DND-41 (cell line): ENCODE measurements at regions not wholly inside any gene's neighbourhood (a gene's known extent, or its start where the extent isn't known, plus 50 kb on each side); places are given as distances from the start of the nearest gene placed in this dataset.

Experiments
- ATAC-seq: fragments of 200-7000 bp; cut with Tn5 transposase; 3 replicates; pipeline ENCODE4 v1.9.1; 2021; ENCODE audit warnings: low read depth; ENCODE audit not compliant: insufficient read depth
- DNase-seq: peaks from one replicate; pipeline ENCODE4 v3.0.0-alpha.2; 2020
- H2AFZ ChIP-seq: 2 replicates; pipeline ENCODE4 v1.6.0; 2012; ENCODE audit warnings: low read depth, low read length
- H3K27ac ChIP-seq: 2 replicates; pipeline ENCODE4 v1.5.1; 2012; ENCODE audit warnings: low read length, inconsistent platforms
- H3K27me3 ChIP-seq: fragments of 200-600 bp; sonication (generic); 2 replicates; pipeline ENCODE4 v1.6.0; 2012; ENCODE audit warnings: low read length, mild to moderate bottlenecking, inconsistent platforms; ENCODE audit not compliant: insufficient read depth, poor library complexity
- H3K36me3 ChIP-seq: 2 replicates; pipeline ENCODE4 v1.5.1; 2012; ENCODE audit warnings: low read length, inconsistent platforms; ENCODE audit not compliant: insufficient read depth
- H3K4me1 ChIP-seq: 2 replicates; pipeline ENCODE4 v1.5.1; 2012; ENCODE audit warnings: mild to moderate bottlenecking, low read length; ENCODE audit not compliant: insufficient read depth
- H3K4me2 ChIP-seq: 2 replicates; pipeline ENCODE4 v1.6.0; 2012; ENCODE audit warnings: mild to moderate bottlenecking, moderate library complexity, low read length, inconsistent platforms; ENCODE audit not compliant: insufficient read depth
- H3K4me3 ChIP-seq, 2 experiments: fragments of 200-600 bp in 1 of 2; shearing (Covaris generic) in 1 of 2; 2 replicates each; pipeline ENCODE4 v1.5.1; 2012 to 2016; ENCODE audit warnings: inconsistent platforms in 2 of 2, low read length in 2 of 2, mild to moderate bottlenecking in 2 of 2, low read depth in 1 of 2, moderate library complexity in 1 of 2
- H3K79me2 ChIP-seq: 2 replicates; pipeline ENCODE4 v1.6.0; 2012; ENCODE audit warnings: low read length, inconsistent platforms; ENCODE audit not compliant: insufficient read depth
- H3K9ac ChIP-seq: 2 replicates; pipeline ENCODE4 v1.6.0; 2012; ENCODE audit warnings: low read depth, mild to moderate bottlenecking, inconsistent platforms, low read length, moderate library complexity
- H3K9me3 ChIP-seq: 2 replicates; pipeline ENCODE4 v1.5.1; 2012; ENCODE audit warnings: low read length, moderate library complexity, mild to moderate bottlenecking, inconsistent platforms; ENCODE audit not compliant: insufficient read depth, severe bottlenecking
- H4K20me1 ChIP-seq: 2 replicates; pipeline ENCODE4 v1.6.0; 2012; ENCODE audit warnings: low read length; ENCODE audit not compliant: insufficient read depth
- CTCF ChIP-seq: IDR thresholded peaks from 2 replicates; pipeline ENCODE4 v1.5.1; 2012; ENCODE audit warnings: borderline replicate concordance, low read length, moderate library complexity, mild to moderate bottlenecking; ENCODE audit not compliant: poor library complexity, severe bottlenecking; ENCODE audit errors: extremely low read depth
- EZH2 ChIP-seq: IDR thresholded peaks from 3 replicates; pipeline ENCODE4 v1.6.1; 2012; ENCODE audit warnings: borderline replicate concordance, low read depth, mild to moderate bottlenecking, moderate library complexity, low read length, inconsistent platforms; ENCODE audit not compliant: severe bottlenecking

GRCh38 chr13:22861958-22862466 is 318.8 kb upstream of the SGCG start:
- H3K36me3 ChIP-seq: no peaks in the 10 kb centered on the region
- H3K9ac ChIP-seq: no peak overlapping the region
- H3K4me3 ChIP-seq: no peak overlapping the region
- DNase-seq (no peak), ATAC-seq (no peak)
- no peak overlapping the region for H3K27ac ChIP-seq
- H3K27me3 ChIP-seq: no peaks in the 10 kb centered on the region
- no peak overlapping the region for H2AFZ ChIP-seq
- H3K9me3 ChIP-seq: no peaks in the 10 kb centered on the region
- H3K4me1 ChIP-seq: no peaks in the 10 kb centered on the region
- H4K20me1 ChIP-seq: no peaks in the 10 kb centered on the region
- TF ChIP-seq CTCF (no peak), EZH2 (no peak)
- H3K4me2 ChIP-seq: no peak overlapping the region
- no peaks in the 10 kb centered on the region for H3K79me2 ChIP-seq

DNA sequence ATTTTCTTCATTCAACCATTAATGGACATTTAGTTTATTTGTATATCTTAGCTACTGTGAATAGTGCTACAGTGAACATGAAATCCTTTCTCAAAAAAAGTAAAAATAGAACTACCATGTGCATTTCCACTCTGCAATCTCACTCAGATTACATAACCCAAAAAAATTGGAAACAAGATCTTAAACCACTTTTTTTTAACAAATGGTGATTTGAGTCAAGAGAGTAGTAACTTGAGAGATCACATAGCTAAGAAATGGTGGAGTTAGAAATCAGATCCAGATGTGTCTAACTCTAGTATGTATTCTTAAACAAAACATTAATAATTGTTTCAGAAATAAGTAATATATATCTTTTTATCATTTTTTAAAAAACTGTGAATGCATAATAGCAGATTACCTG is 318.3 kb upstream of the SGCG start:
- TF ChIP-seq EZH2 (no peak), CTCF (no peak)
- no peak for ATAC-seq
- no peaks in the 10 kb centered on the region for H3K4me1 ChIP-seq
- H3K27me3 ChIP-seq: no peaks in the 10 kb centered on the region
- H3K4me2 ChIP-seq: no peak overlapping the region
- no peak for DNase-seq
- H3K9me3 ChIP-seq: no peaks in the 10 kb centered on the region
- no peaks in the 10 kb centered on the region for H3K79me2 ChIP-seq
- no peak overlapping the region for H3K9ac ChIP-seq
- H3K36me3 ChIP-seq: no peaks in the 10 kb centered on the region
- no peak overlapping the region for H3K27ac ChIP-seq
- no peaks in the 10 kb centered on the region for H4K20me1 ChIP-seq
- no peak overlapping the region for H3K4me3 ChIP-seq
- H2AFZ ChIP-seq: no peak overlapping the region

DNA sequence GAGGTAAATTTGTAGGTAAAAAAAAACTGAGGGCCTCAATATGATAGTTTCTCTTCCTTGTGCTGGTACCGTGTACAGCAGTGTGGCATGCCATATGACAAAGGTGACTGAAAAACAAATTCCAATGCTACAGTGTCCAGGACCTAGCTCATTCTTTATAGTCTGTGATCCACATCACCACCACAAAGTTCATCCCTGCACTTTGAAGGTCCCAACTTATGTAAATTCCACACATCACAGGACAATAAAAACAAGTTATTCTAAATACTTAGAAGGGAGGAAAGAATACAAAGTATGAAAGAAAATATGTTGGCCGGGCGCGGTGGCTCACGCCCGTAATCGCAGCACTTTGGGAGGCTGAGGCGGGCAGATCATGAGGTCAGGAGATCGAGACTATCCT is 314.6 kb upstream of the SGCG start:
- H3K9me3 ChIP-seq: no peaks in the 10 kb centered on the region
- no peaks in the 10 kb centered on the region for H3K36me3 ChIP-seq
- no peaks in the 10 kb centered on the region for H3K79me2 ChIP-seq
- H2AFZ ChIP-seq: no peak overlapping the region
- H3K4me3 ChIP-seq: no peak overlapping the region
- no peaks in the 10 kb centered on the region for H3K4me1 ChIP-seq
- no peaks in the 10 kb centered on the region for H4K20me1 ChIP-seq
- H3K27ac ChIP-seq: no peak overlapping the region
- ATAC-seq: no peak
- H3K27me3 ChIP-seq: no peaks in the 10 kb centered on the region
- DNase-seq: no peak
- TF ChIP-seq EZH2 (no peak), CTCF (no peak)
- H3K9ac ChIP-seq: no peak overlapping the region
- H3K4me2 ChIP-seq: no peak overlapping the region

- no peak for TF ChIP-seq CTCF
- TF ChIP-seq EZH2: no peak
- DNase-seq: no peak
- ATAC-seq: no peak
Observed at GRCh38 chr13:22871231-22871630, 309.5 kb upstream of the SGCG start.

More at GRCh38 chr13:22871231-22871630, 309.5 kb upstream of the SGCG start:
- no peak overlapping the region for H2AFZ ChIP-seq
- H3K9ac ChIP-seq: no peak overlapping the region
- H3K4me2 ChIP-seq: no peak overlapping the region
- H3K4me1 ChIP-seq: no peaks in the 10 kb centered on the region
- no peaks in the 10 kb centered on the region for H3K79me2 ChIP-seq
- no peaks in the 10 kb centered on the region for H4K20me1 ChIP-seq
- H3K4me3 ChIP-seq: no peak overlapping the region
- no peaks in the 10 kb centered on the region for H3K27me3 ChIP-seq
- H3K27ac ChIP-seq: no peak overlapping the region
- H3K36me3 ChIP-seq: no peaks in the 10 kb centered on the region
- H3K9me3 ChIP-seq: no peaks in the 10 kb centered on the region
